GM06990 (cell line): ENCODE measurements at regions not wholly inside any gene's neighbourhood (a gene's known extent, or its start where the extent isn't known, plus 50 kb on each side); places are given as distances from the start of the nearest gene placed in this dataset.

Experiments used
- DNase-seq: peaks from one replicate; pipeline ENCODE4 v3.0.0-alpha.2; 2011; ENCODE audit not compliant: insufficient read length; ENCODE audit errors: extremely low read depth
- H3K27me3 ChIP-seq: replicated peaks from 2 replicates; pipeline ENCODE4 v1.6.0; 2011; ENCODE audit warnings: low read length; ENCODE audit not compliant: control insufficient read depth, insufficient read depth
- H3K36me3 ChIP-seq: 2 replicates; pipeline ENCODE4 v1.5.1; 2011; ENCODE audit warnings: low read length; ENCODE audit not compliant: control insufficient read depth, insufficient read depth
- H3K4me3 ChIP-seq: replicated peaks from 2 replicates; pipeline ENCODE4 v1.5.1; 2011; ENCODE audit warnings: low read depth, mild to moderate bottlenecking, control low read depth, low read length
- CTCF ChIP-seq: IDR thresholded peaks from 2 replicates; pipeline ENCODE4 v1.5.1; 2011; ENCODE audit warnings: low read length, control low read depth, mild to moderate bottlenecking, inconsistent platforms; ENCODE audit not compliant: insufficient read depth, poor library complexity, severe bottlenecking

GRCh38 chr13:81795710-81796109 lies 1454.8 kb upstream of the SPRY2 start:
- Histone ChIP-seq H3K36me3 (no peaks in the 10 kb centered on the region), H3K27me3 (no peaks in the 10 kb centered on the region), H3K4me3 (no peak overlapping the region)
- no peak for TF ChIP-seq CTCF
- DNase-seq, result no peak

DNA sequence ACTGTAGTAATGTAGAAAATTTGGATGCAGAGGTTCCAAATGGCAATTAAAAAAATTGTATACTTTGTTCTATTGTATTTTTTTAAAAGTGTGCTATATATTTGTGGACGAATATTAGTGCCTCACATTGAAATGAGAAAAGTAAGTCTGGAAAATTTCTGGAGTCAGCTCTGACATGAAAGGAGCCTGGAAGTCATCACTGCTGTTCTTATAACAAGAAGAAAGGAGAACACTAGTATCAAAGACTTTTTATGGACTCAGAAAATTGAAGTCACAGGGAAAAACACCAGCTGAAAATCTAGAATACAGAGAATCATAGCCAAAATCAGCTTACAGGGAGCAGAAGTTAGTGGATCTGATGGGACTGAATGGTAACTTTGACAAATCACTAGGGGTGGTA lies 1450.7 kb upstream of the SPRY2 start:
- H3K27me3 ChIP-seq, result no peaks in the 10 kb centered on the region
- TF ChIP-seq CTCF, result no peak
- H3K36me3 ChIP-seq, result no peaks in the 10 kb centered on the region
- DNase-seq, result no peak
- H3K4me3 ChIP-seq, result no peak overlapping the region

GRCh38 chr13:81781471-81781870 lies 1440.5 kb upstream of the SPRY2 start:
- Histone ChIP-seq H3K27me3 (no peaks in the 10 kb centered on the region), H3K4me3 (no peak overlapping the region), H3K36me3 (no peaks in the 10 kb centered on the region)
- DNase-seq, result no peak
- no peak for TF ChIP-seq CTCF

GRCh38 chr13:81779876-81780275 lies 1439.0 kb upstream of the SPRY2 start:
- TF ChIP-seq CTCF, result no peak
- Histone ChIP-seq H3K4me3 (no peak overlapping the region), H3K27me3 (no peaks in the 10 kb centered on the region), H3K36me3 (no peaks in the 10 kb centered on the region)
- DNase-seq, result no peak

GRCh38 chr13:81778350-81778749 lies 1437.4 kb upstream of the SPRY2 start:
- no peak for TF ChIP-seq CTCF
- DNase-seq, result no peak
- no peaks in the 10 kb centered on the region for H3K27me3 ChIP-seq
- H3K4me3 ChIP-seq, result no peak overlapping the region
- H3K36me3 ChIP-seq, result no peaks in the 10 kb centered on the region

- Histone ChIP-seq H3K36me3 (no peaks in the 10 kb centered on the region), H3K4me3 (no peak overlapping the region), H3K27me3 (no peaks in the 10 kb centered on the region)
- DNase-seq, result no peak
- no peak for TF ChIP-seq CTCF
Measured at GRCh38 chr13:81773263-81773662, 1432.3 kb upstream of the SPRY2 start.
